ENCODE measurements at regions not wholly inside any gene's neighbourhood (a gene's known extent, or its start where the extent isn't known, plus 50 kb on each side); places are given as distances from the start of the nearest gene placed in this dataset.
"Not testable (repeated sequence)": the region's sequence is repeated elsewhere in the genome, so short reads cannot be mapped to it uniquely, and the experiment has no call there.

DNA sequence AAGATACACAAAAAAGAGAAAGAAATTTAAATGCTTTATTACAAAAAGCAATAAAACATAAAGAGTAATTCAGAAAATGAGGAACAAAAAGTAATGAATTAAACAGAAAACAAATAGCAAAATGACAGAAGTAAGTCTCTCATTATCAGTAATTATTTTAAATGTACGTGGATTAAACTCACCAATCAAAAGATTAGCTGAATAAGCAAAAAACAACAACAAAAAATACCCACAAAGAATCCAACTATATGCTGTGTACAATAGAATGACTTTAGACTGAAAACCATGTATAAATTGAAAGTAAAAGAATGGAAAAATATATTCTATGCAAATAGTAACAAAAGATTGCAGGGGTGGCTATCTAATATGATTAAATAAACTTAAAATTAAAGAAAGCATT lies 1006.8 kb downstream of the SLC16A7 start:
- DNase-seq (no peak), ATAC-seq (no peak)
- no peaks in the 10 kb centered on the region for H3K36me3 ChIP-seq (replicated peaks in 1 of 2; ENCODE audit: insufficient read depth in 1 of 2, low read depth in 2 of 2)
- WGBS, 2 donors = 36 to 40% methylated on average over 1 of the region's 1 CpG
- peaks cover 0 to 9% (median 0%) of the 10 kb centered on the region in 3 donors for H3K9me3 ChIP-seq
- intact Hi-C loops (cut with DNase I) = no loop called here
- no peak for TF ChIP-seq POLR2A (IDR thresholded peaks at IDR 0.05)
- TF ChIP-seq, protein P1, sequence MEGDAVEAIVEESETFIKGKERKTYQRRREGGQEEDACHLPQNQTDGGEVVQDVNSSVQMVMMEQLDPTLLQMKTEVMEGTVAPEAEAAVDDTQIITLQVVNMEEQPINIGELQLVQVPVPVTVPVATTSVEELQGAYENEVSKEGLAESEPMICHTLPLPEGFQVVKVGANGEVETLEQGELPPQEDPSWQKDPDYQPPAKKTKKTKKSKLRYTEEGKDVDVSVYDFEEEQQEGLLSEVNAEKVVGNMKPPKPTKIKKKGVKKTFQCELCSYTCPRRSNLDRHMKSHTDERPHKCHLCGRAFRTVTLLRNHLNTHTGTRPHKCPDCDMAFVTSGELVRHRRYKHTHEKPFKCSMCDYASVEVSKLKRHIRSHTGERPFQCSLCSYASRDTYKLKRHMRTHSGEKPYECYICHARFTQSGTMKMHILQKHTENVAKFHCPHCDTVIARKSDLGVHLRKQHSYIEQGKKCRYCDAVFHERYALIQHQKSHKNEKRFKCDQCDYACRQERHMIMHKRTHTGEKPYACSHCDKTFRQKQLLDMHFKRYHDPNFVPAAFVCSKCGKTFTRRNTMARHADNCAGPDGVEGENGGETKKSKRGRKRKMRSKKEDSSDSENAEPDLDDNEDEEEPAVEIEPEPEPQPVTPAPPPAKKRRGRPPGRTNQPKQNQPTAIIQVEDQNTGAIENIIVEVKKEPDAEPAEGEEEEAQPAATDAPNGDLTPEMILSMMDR (IDR thresholded peaks at IDR 0.05) = no peak
- H3K27me3 ChIP-seq = no peaks in the 10 kb centered on the region
- no peaks in the 10 kb centered on the region for H3K4me1 ChIP-seq
- no peak overlapping the region for H3K27ac ChIP-seq
- no peak overlapping the region for H3K4me3 ChIP-seq

DNA sequence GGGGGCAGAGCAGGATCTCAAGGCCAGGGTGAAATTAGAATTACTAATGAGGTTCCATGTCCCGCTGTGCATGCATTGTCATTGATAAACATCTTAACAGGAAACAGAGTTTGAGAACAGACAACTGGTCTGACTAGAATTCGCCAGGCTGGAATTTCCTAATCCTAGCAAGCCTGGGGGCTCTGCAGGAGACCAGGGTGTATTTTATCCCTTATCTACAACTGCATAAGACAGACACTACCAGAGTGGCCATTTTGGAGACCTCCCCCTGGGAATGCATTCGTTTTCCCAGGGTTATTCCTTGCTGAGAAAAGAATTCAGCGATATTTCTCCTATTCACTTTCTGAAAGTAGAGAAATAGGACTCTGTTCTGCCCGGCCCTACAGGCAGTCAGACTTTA lies 1007.6 kb downstream of the SLC16A7 start:
- intact Hi-C loops (cut with DNase I); H3K27me3 ChIP-seq; DNase-seq; H3K4me3 ChIP-seq; ATAC-seq; H3K9me3 ChIP-seq; H3K36me3 ChIP-seq (replicated peaks in 1 of 2; ENCODE audit: insufficient read depth in 1 of 2, low read depth in 2 of 2); H3K27ac ChIP-seq; H3K4me1 ChIP-seq: not testable (repeated sequence)
- 60 to 63% methylated on average over 5 of the region's 5 CpGs for WGBS, 2 donors

GRCh38 chr12:60616400-60616799 lies 1020.6 kb downstream of the SLC16A7 start:
- intact Hi-C loops (cut with DNase I) = no loop called here
- Histone ChIP-seq H3K4me1 (no peaks in the 10 kb centered on the region), H3K4me3 (no peak overlapping the region), H3K27ac (no peak overlapping the region), H3K9me3 (peaks cover 0 to 6% (median 0%) of the 10 kb centered on the region in 3 donors), H3K27me3 (no peaks in the 10 kb centered on the region), H3K36me3 (replicated peaks in 1 of 2; ENCODE audit: insufficient read depth in 1 of 2, low read depth in 2 of 2) (no peaks in the 10 kb centered on the region)
- ATAC-seq (no peak), DNase-seq (no peak)
- TF ChIP-seq, protein P1 (IDR thresholded peaks at IDR 0.05) = no peak
- no peak for TF ChIP-seq POLR2A (IDR thresholded peaks at IDR 0.05)

DNA sequence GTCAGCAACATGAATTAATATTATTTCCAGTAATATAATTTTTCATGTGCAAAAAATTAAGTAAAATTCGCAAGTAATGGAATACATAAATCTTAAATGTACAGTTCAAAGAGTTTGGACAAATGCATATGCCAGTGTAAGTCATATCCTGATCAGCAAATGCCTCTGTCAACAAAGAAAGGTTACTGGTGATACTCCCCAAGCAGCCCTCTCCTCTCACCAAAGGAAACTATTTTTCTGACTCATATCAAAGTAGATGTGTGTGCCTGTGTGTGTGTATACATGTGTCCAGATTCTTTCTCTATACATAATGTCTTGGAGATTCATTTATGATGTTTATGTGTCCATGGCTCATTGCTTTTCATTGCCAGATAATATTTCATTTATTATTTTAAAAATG lies 1035.0 kb downstream of the SLC16A7 start:
- TF ChIP-seq, protein P1 (IDR thresholded peaks at IDR 0.05) = no peak
- TF ChIP-seq POLR2A (IDR thresholded peaks at IDR 0.05) = no peak
- Histone ChIP-seq H3K27ac (no peak overlapping the region), H3K9me3 (no peaks in the 10 kb centered on the region), H3K4me3 (no peak overlapping the region), H3K36me3 (replicated peaks in 1 of 2; ENCODE audit: insufficient read depth in 1 of 2, low read depth in 2 of 2) (no peaks in the 10 kb centered on the region), H3K27me3 (no peaks in the 10 kb centered on the region), H3K4me1 (no peaks in the 10 kb centered on the region)
- DNase-seq (no peak), ATAC-seq (no peak)
- intact Hi-C loops (cut with DNase I) = no loop called here
- 44 to 52% methylated on average over 1 of the region's 1 CpG for WGBS, 2 donors

- no peak for DNase-seq
- ATAC-seq = no peak
- WGBS, 2 donors = 52 to 56% methylated on average over 1 of the region's 1 CpG
- H3K27ac ChIP-seq = no peak overlapping the region
- H3K36me3 ChIP-seq (replicated peaks in 1 of 2; ENCODE audit: insufficient read depth in 1 of 2, low read depth in 2 of 2) = no peaks in the 10 kb centered on the region
- TF ChIP-seq, protein P1 (IDR thresholded peaks at IDR 0.05) = no peak
- no peak for TF ChIP-seq POLR2A (IDR thresholded peaks at IDR 0.05)
- H3K4me3 ChIP-seq = no peak overlapping the region
- no peaks in the 10 kb centered on the region for H3K9me3 ChIP-seq
- no peaks in the 10 kb centered on the region for H3K4me1 ChIP-seq
- intact Hi-C loops (cut with DNase I) = no loop called here
- H3K27me3 ChIP-seq = no peaks in the 10 kb centered on the region
These were observed 1048.2 kb downstream of the SLC16A7 start for GRCh38 chr12:60644076-60644475.
